ENCODE measurements at regions not wholly inside any gene's neighbourhood (a gene's known extent, or its start where the extent isn't known, plus 50 kb on each side); places are given as distances from the start of the nearest gene placed in this dataset.

DNA sequence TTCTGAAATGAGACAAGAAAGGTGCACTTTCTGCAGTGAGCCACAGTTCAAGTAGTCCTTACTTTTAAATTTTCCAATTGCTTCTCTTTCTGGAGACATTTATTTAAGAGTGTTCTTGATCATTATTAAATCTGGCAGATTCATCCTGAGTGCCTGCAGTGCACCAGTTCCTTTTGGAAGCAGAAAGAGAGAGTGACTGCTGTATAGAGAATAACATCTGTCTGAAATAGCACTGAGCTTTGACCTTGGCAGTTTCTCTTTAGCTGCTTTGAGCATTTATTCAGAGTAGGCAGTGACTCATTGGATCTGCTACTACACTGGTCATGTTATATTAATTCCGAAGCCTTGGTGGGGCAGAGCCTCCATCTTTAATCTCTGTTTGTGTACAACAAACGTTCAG is 1373.7 kb downstream of the PCDH9 start:
- Mint-ChIP-seq H3K9me3 (no peaks in the 10 kb centered on the region), H3K27me3 (no peaks in the 10 kb centered on the region), H3K4me1 (no peaks in the 10 kb centered on the region), H3K36me3 (no peaks in the 10 kb centered on the region), H3K4me3 (no peak overlapping the region), H3K27ac (no peak overlapping the region)
- DNase-seq: no peak
- ATAC-seq (replicated peaks): no peak

DNA sequence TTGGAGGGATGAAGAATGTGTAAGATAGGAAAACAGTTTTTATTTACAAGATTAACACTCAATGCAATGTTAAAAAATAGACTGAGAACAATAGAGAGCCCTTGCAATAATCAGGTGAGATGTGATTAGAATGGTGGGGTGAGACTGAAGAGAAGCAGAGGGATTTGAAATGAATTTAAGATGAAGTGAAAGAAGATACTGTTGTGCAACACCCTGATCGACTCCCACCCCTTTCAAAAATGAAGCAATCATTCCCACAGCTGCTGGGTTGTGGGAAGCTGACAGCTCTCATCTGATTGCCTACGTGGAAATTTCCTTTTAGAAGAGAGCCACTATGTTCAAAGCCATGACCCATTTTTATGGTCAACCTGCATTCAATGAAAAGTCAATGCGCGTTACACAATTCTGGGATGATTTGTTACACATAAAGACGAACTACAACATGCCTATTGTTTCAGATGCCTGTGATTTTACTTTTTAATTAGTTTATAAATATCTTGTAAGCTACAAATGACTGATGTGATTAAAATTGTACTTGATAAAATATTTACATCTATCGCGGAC is 1374.8 kb downstream of the PCDH9 start:
- Mint-ChIP-seq H3K27me3 (no peaks in the 10 kb centered on the region), H3K27ac (no peak overlapping the region), H3K4me1 (no peaks in the 10 kb centered on the region), H3K36me3 (no peaks in the 10 kb centered on the region), H3K4me3 (no peak overlapping the region), H3K9me3 (no peaks in the 10 kb centered on the region)
- DNase-seq (no peak), ATAC-seq (replicated peaks) (no peak)

DNA sequence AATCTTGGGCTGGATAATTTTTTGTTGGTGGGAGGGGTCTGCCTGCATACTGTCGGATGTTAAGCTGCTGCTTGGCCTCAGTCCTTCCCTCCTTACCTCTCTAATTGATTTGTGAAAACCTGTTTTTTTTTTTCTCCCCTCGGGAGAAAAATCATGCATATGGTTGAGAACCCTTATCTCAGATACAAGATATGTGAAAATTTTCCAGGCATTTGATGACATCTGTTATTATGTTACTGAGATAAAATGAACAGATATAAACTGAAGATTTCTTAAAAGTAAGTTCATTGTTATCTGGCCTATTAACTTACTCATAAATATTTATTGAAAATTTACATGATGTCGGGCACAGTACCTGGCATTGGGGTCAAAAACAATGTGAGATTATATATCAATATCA is 1375.7 kb downstream of the PCDH9 start:
- DNase-seq (no peak), ATAC-seq (replicated peaks) (no peak)
- H3K4me3 Mint-ChIP-seq: no peak overlapping the region
- H3K27ac Mint-ChIP-seq: no peak overlapping the region
- H3K36me3 Mint-ChIP-seq: no peaks in the 10 kb centered on the region
- H3K27me3 Mint-ChIP-seq: no peaks in the 10 kb centered on the region
- H3K4me1 Mint-ChIP-seq: no peaks in the 10 kb centered on the region
- H3K9me3 Mint-ChIP-seq: no peaks in the 10 kb centered on the region

DNA sequence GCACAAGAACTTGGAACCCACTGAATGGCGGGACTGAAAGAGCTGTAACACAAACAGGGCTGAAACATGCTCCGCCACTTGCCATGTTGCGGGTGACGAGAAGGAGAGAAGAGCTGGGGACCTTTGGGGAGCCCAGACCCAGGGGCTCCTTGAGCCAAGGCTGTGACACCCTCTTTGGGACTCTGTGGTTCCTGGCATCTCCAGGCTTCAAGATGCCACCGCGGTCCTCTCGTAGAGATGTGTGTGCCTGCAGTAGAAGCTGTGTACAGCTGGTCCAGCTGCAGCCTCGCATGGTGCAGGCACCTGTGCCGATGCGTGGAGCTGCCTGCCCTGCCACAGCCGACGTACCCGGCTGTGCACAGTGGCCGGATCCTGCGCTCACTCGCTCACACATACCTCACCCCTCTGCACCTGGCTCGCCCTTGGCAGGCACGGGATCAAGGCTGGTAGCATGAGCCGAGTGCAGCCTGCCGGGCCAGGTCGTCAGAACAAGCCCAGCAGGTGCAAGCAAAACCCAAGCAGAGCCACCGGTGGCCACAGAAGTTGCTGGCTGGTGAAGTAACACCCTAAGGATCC is 1385.8 kb downstream of the PCDH9 start:
- Mint-ChIP-seq H3K4me1 (no peaks in the 10 kb centered on the region), H3K27ac (no peak overlapping the region), H3K4me3 (no peak overlapping the region), H3K27me3 (no peaks in the 10 kb centered on the region), H3K36me3 (no peaks in the 10 kb centered on the region), H3K9me3 (peaks cover 0 to 1% of the 10 kb centered on the region in 2 donors)
- DNase-seq: no peak
- ATAC-seq (replicated peaks): peak in 1 of 2 donors; percentile 41

DNA sequence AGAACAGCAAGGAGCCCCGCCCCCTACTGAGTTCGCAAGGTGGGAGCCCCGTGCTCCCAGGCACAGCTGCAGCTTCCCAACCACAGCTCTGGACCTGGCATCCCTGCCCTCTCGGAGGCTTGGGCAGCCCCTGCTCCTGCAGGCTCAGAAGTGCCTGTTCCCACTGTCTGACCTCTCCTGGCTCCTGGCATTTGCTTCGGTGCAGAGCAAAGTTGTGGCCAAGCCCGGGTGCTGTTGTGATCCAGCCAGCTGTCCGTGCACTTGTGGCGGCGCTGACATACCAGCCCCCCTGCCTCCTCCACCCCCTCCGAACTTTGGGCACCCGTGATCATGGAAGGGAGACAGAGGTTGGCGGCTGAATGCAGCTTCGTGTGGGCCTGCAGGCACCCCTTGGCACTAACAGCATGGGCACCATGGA is 1386.8 kb downstream of the PCDH9 start:
- H3K4me3 Mint-ChIP-seq: no peak overlapping the region

DNA sequence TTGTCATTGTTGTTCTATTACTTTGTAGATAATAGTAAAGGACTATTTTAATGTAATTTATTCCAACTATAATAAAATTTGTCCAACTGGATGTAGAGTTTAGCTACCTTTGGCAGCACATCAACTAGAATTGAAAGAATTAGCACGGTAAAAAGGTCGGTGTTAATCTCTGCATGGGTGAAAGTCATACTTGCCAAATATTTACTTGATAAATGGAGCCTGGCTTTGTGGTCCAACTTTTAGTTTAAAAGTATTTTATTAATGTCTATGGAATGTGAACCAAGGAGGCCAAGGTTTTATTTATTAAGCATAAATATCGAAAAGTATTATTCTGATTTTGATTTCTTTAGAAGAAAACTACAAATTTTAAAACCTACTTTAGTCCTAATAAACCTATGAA is 1389.0 kb downstream of the PCDH9 start:
- Mint-ChIP-seq H3K27me3 (no peaks in the 10 kb centered on the region), H3K9me3 (no peaks in the 10 kb centered on the region), H3K27ac (no peak overlapping the region), H3K4me1 (no peaks in the 10 kb centered on the region), H3K36me3 (no peaks in the 10 kb centered on the region), H3K4me3 (no peak overlapping the region)
- no peak for ATAC-seq (replicated peaks)
- no peak for DNase-seq

More for the DNA sequence above, 1386.8 kb downstream of the PCDH9 start:
- Mint-ChIP-seq H3K27ac (no peak overlapping the region), H3K4me1 (no peaks in the 10 kb centered on the region), H3K27me3 (no peaks in the 10 kb centered on the region), H3K9me3 (peaks cover 0 to 1% of the 10 kb centered on the region in 2 donors), H3K36me3 (no peaks in the 10 kb centered on the region)
- ATAC-seq (replicated peaks) (no peak), DNase-seq (no peak)

DNA sequence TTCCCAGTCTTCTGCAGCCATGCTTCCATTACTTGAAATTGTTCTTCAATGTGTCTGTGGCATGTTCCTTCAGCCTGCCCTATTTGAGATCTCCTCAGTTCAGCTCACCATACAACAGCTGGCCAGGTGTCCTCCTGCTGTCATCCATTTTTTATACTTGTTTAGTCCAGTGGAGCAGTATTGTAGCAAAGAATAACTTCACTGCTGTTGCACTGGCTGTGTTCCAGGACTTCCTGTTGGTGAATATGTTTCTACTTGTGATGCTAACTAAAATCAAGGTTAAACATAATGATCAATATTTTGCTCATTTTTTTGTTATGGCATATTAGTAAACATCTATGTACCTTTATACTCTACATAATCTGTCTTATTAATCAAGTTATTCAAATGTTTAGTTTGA is 1394.1 kb downstream of the PCDH9 start:
- H3K27me3 Mint-ChIP-seq: no peaks in the 10 kb centered on the region
- H3K9me3 Mint-ChIP-seq: no peaks in the 10 kb centered on the region
- H3K27ac Mint-ChIP-seq: no peak overlapping the region
- no peak for ATAC-seq (replicated peaks)
- H3K36me3 Mint-ChIP-seq: no peaks in the 10 kb centered on the region
- H3K4me3 Mint-ChIP-seq: no peak overlapping the region
- H3K4me1 Mint-ChIP-seq: no peaks in the 10 kb centered on the region
- no peak for DNase-seq

DNA sequence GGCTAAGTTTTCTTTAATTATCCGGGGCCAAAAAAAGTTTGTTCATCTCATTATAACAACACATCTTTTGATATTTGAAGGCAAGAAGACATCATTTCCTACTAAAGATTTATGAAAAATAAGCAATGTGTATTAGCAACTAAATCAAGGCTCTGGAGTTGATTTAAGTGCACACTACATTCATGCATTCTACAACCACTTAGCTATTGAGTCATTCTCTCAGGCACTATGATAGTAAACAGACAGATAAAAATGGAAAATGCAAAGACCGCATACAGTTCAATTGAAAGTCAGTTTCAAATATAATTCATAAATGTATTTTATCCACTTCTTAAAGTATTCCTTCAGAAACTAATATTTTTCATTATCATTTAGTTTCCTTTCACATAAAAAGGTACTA is 1395.2 kb downstream of the PCDH9 start:
- Mint-ChIP-seq H3K27me3 (no peaks in the 10 kb centered on the region), H3K27ac (no peak overlapping the region), H3K9me3 (no peaks in the 10 kb centered on the region), H3K36me3 (no peaks in the 10 kb centered on the region), H3K4me1 (no peaks in the 10 kb centered on the region), H3K4me3 (no peak overlapping the region)
- ATAC-seq (replicated peaks) (no peak), DNase-seq (no peak)

DNA sequence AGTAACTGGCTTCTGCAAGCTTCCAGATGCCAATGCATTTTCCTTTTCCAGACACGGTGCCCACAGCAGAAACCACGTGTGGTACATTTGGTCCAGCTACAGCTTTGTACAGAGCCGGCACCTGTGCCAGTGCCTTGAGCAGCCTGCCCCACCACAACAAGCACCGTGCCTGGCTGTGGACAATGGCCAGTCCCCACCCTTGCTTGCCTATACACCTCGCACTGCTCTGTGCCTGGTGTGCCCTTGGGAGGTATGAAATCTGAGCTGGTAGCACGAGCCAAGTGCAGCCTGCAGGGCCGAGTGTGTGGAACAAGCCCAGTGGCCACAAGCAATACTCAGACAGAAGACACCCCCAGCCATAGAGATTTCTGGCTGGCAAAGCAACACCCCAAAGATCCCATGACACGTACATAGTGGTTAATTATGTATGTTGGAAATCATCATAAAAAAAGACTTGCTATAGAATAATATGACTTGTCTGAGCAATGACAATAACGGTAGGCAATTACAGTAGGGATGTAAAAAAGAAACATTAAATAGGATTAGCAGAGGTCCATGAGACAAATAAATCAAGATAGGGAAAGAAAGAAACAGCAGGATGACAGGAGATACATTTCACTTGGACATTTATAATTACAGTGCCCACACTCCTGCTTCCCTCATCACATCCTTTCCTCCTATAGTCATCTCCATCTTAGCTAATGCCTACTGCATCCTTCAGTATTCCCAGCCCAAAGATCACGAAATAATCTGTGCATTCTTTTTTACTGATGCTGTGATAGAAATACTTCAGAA is 1399.5 kb downstream of the PCDH9 start:
- Mint-ChIP-seq H3K27ac (no peak overlapping the region), H3K36me3 (no peaks in the 10 kb centered on the region), H3K27me3 (no peaks in the 10 kb centered on the region), H3K4me3 (no peak overlapping the region), H3K9me3 (no peaks in the 10 kb centered on the region), H3K4me1 (no peaks in the 10 kb centered on the region)
- no peak for DNase-seq
- ATAC-seq (replicated peaks): no peak

DNA sequence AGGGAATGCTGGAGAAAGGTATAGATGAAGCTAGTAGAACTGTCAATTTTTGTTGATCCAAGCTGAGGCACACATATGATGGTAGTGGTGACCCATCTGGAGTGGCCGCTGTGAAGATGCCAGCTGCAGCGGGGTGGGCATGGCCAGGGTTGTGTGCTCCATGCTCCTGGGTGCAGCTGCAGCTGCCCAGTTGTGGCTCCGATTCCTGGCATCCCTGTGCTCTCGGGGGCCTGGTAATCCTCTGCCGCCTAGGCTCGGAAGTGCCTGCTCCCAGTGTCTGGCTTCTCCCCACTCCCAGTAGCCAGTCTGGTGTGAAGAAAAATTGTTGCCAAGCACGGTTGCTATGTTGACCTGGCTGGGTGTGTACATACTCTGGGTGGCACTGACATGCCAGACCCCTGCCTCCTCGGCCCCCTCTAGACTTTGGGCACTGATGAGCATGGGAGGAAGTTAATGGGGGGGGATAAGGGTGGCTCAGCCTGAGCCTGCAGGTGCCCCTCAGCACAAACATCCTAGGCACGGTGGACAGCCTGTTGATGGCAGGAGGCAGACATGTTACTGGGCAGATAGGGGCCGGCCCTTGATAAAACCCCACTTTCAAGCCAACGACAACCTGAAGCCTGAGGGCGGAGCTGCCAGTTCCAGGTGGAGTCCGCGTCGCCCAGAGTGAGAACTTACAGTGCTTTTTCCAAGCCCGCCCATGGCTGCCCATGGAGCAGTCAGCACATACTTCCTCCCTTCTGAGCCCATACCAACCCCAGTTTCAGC is 1400.7 kb downstream of the PCDH9 start:
- DNase-seq: no peak
- Mint-ChIP-seq H3K4me3 (no peak overlapping the region), H3K4me1 (no peaks in the 10 kb centered on the region), H3K27me3 (no peaks in the 10 kb centered on the region), H3K36me3 (no peaks in the 10 kb centered on the region), H3K9me3 (no peaks in the 10 kb centered on the region), H3K27ac (no peak overlapping the region)
- peak in 1 of 2 donors; percentile 19 for ATAC-seq (replicated peaks)

DNA sequence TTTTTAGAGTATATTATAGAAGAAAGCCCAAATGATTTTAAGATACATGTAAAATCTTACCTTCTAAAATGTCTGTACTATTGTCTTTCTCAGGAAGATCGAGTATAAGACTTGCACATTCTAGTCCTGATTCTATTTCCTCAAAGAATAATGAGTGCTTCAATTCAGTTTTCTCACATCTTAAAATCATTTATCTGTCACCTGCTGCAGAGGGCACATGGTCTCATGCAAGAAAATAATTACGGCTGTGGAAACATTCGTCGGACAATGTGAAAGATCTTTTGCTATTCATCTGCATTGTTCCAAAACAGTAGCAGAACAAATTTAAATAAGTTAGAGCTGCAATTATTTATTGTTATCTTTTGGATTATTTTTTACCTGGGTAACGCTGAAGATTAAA is 1403.5 kb downstream of the PCDH9 start:
- no peaks in the 10 kb centered on the region for H3K27me3 Mint-ChIP-seq
- H3K36me3 Mint-ChIP-seq: no peaks in the 10 kb centered on the region
- no peaks in the 10 kb centered on the region for H3K4me1 Mint-ChIP-seq
- no peak overlapping the region for H3K27ac Mint-ChIP-seq
- DNase-seq: no peak
- peaks cover 0 to 4% of the 10 kb centered on the region in 2 donors for H3K9me3 Mint-ChIP-seq
- ATAC-seq (replicated peaks): no peak
- no peak overlapping the region for H3K4me3 Mint-ChIP-seq

DNA sequence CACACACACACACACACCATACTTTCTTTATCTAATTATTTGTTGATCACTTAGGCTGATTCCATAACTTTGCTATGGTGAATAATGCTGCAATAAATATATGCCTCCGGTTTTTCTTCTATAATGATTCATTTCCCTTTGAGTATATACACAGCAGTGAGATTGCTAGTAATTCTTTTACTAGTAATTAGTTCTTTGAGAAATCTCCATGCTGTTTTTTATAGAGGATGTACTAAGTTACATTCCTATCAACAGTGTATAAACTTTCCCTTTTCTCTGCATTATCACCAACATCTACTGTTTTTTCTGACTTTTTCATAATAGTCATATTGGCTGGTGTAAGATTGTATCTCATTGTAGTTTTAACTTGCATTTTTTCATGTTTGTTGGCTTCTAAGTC is 1405.1 kb downstream of the PCDH9 start:
- no peak for DNase-seq
- Mint-ChIP-seq H3K27me3 (no peaks in the 10 kb centered on the region), H3K4me1 (no peaks in the 10 kb centered on the region), H3K4me3 (no peak overlapping the region), H3K27ac (no peak overlapping the region), H3K9me3 (peaks cover 0 to 4% of the 10 kb centered on the region in 2 donors), H3K36me3 (no peaks in the 10 kb centered on the region)
- ATAC-seq (replicated peaks): no peak

DNA sequence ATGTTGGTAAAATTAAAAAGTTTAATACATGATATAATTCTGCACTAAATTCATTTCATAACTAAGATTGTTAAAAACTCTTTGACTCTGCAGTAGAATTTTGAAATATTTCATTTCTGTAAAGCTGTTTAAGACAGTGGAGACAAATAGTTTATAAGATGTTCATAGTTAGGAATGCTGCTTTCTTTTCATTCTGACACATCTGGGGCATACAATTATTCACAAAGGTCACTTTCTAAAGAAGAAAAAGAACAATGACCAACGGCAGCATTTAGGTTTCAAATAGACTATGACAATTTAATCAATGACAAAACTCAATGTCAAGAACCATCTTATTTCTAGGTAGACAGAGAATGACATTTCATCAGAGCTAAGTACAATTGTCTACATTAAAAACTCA is 1422.1 kb downstream of the PCDH9 start:
- Mint-ChIP-seq H3K36me3 (no peaks in the 10 kb centered on the region), H3K27ac (no peak overlapping the region), H3K27me3 (no peaks in the 10 kb centered on the region), H3K9me3 (peaks cover 0 to 2% of the 10 kb centered on the region in 2 donors), H3K4me3 (no peak overlapping the region), H3K4me1 (no peaks in the 10 kb centered on the region)
- ATAC-seq (replicated peaks) (no peak), DNase-seq (no peak)

DNA sequence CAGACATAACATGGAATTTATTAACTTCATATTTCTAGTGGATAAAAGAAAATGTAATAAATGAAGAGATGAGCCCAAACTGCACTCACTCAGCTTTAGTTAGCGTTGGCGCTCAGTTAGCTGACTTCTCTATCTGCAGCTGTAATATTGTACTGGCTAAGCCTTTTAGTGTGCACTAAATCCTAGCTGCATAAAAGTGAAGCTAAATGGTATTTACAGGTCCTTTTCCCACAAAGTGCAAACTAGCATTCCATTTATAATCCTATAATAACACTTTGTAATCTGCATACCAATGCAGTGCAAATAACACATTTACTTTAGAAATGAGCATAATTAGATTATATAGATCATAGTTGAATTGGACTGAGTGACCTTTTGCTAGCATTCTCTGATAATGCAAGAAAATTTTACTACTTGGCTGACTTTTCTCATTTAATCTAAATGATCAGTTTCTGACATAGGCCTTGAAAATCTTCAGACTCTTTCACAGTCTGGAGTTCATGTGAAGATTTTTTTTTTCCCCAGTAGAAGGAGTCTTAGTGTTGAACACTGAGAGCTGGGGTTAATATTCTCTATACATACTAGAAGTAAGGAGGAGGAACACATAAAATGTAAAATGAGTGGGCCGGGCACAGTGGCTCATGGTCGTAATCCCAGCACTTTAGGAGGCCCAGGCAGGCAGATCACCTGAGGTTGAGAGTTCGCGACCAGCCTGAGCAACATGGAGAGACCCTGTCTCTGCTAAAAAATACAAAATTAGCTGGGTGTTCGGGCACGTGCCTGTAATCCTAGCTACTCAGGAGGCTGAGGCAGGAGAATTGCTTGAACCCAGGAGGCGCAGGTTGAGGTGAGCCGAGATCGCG is 1426.4 kb downstream of the PCDH9 start:
- Mint-ChIP-seq H3K27ac (no peak overlapping the region), H3K27me3 (no peaks in the 10 kb centered on the region), H3K4me1 (no peaks in the 10 kb centered on the region), H3K9me3 (no peaks in the 10 kb centered on the region), H3K36me3 (no peaks in the 10 kb centered on the region), H3K4me3 (no peak overlapping the region)
- DNase-seq (no peak), ATAC-seq (replicated peaks) (no peak)
